Mesenteric fat pad (tissue), 1 donor: ENCODE measurements at regions not wholly inside any gene's neighbourhood (a gene's known extent, or its start where the extent isn't known, plus 50 kb on each side); places are given as distances from the start of the nearest gene placed in this dataset.

Experiments used
- DNase-seq: peaks from one replicate; pipeline ENCODE4 v3.0.0-alpha.2; 2020; ENCODE audit warnings: low spot score
- donor health status: DM: yes; HTN: yes; CAD: no.

DNA sequence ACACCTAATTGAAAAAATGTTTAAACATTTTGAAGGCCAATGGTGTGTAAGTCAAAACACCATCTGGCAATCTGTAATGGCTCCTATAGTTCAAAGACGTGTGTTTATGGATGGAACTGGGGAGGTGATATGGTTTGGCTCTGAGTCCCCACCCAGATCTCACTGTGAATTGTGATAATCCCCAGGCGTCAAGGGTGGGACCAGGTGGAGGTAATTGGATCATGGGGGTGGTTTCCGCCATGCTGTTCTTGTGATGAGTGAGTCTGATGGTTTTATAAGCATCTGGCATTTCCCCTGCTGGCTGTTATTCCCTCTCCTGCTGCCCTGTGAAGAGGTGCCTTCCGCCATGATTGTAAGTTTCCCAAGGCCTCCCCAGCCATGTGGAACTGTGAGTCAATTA lies 52.2 kb downstream of the ADRA2C start:
- no peak for DNase-seq

DNA sequence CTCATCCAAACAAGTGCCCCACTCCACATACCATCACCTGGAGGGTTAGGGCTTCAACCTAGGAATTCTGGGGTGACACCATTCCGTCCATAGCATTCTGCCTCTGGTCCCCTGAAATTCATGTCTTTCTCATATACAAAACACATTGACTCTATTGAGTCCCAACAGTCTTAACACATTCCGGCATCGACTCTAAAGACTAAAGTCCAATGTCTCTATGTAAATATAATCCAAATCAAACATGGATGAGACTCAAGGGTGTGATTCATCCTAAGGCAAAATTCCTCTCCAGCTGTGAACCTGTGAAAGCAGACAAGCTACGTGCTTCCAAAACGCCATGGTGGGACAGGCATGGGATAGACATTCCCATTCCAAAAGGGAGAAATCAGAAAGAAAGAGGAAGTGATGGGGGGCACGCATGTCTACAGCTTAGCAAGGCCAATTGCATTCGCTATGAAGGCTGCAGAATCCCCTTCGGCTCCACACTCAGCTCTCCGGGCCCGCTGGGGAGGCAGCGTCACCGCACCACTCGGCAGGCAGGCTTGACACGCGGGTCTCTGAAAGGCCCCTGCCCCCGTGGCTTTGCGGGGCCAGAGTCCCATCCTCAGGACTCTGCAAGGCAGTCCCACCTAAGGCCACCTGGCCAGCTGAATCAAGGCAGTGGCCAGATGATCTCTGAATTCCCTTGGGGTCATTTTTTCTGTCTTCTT lies 53.2 kb downstream of the ADRA2C start:
- DNase-seq: no peak

DNA sequence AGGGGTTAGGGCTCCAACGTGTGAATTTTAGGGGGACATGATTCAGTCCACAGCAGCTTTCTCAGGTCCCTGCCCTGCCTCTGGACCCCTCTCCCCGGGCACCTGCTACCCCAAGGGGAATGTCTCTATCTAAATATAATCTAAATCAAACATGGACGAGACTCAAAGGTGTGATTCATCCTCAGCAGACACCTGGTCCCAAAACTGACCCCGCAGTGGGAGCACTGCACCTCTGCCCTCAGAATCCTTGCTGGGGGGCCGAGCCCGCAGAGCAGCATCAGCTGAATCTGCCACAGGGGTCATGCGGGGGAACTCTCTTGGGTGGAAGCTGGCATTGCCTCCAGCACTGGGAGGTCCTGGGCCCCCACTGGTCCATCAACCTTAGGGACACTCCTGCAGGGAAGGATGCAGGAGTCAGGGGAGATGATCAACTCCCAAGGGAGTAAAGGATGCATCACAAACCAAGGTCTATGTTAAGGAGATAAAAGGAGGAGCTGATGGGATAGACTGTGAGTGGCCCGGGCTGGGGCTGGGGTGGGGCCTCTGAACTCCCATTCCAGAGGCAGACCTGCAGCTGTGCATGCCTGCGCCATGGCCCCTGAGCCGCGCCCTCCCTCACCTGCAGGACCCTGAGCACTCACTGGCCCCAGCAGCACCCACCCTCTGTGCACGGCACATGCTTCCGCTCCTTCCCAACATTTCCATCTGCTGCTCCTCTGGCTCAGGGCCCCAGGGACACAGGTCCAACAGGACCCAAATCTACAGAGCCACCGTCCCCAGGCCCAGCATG lies 54.0 kb downstream of the ADRA2C start:
- DNase-seq: no peak

DNA sequence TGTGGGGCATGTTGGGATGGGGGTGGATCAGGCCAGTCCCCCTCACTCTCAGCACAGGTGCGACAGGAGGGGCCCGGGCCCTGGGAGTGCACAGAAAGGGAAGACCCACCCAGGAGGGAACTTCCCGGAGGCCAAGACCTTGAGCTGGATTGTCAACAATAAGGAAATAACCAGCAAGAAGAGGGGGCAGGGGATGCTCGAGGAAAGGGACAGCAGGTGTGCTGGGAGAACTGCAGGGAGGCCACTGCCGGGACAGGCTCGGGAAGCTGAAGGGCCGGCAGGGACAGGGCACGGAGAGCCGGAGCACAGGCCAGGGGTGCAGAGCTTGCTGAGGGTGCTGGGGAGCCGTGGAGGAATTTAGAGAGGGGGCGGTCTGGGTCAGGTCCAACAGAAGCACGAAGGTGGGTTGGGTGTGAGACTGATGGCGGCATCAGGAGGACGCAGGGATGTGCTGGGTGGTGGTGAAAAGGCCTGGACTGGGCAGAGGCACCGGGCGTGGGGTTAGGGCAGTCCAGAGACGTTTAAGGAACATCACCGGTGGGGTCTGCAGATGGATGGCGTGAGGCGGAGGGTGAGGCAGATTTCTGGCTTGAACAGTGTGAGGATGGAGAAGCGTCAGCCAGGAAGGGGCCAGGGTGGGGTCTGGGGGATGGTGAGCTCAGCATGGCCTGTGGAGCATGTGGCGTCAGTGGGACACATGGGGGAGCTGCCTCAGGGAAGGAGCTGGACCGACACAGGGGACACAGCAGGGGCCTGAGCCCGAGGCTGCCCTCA lies 54.8 kb downstream of the ADRA2C start:
- DNase-seq: no peak

DNA sequence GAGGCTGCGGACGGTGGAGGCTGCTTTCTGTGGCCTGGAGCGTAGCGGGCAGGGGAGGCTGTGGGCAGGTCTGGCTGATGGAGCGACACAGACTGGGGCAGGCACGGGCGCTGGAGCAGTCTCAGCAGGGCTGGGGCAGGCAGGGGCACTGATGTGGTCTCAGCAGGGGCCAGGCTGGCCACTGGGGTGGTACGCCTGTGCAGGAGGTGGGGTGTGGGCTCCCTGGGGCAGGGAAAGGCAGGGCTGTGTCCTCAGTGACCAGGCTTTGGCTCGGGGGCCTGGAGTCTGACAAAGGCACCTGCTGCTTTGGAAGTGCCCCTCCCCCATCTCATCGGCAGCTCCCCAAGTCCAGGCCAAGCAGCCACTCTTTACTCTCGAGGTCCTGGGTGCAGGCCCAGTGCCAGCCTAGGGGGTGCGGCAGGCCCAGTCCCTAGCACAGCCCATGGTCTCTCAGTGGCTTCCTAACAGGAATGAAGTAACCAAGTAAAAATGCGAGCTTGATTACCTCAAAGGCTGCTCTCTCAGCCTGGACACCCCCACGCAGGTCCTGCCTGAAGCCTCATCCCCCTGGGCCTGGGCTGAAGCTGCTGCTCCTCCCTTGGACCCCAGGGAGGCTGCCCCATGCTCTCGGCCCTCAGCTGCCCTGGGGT lies 55.5 kb downstream of the ADRA2C start:
- DNase-seq: no peak

DNA sequence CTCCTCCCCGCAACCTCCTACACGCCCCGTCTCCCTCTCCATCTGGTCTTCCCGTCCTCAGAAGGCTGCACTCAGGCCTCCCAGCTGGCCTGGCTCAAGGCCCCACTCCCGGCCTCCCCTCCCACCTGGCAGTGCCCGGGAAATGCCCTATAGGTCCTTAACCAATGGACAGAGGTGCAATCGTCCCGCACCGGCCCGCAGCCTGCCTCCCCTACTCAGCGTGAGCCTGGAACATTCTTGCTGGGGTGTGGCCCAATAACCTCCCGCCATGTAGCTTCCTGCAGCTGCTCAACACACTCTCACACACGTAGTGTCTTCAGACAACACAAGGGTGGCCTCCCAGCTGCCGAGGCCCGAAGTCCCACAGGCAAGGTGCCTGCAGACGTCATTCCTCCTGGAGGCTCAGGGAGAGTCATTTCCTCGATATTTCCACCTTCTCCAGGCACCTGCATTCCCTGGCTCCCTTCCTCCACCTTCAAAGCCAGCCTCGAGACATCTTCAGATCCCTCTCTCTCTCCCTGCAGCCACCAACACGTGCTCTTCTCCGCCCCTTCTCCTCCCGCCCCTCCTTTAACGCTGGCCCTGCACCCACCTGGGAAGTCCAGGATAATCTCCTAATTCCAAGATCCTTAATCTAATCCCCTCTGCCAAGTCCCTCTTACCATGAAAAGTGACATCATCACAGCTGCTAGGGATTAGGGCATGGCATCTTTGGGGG lies 56.2 kb downstream of the ADRA2C start:
- no peak for DNase-seq

DNA sequence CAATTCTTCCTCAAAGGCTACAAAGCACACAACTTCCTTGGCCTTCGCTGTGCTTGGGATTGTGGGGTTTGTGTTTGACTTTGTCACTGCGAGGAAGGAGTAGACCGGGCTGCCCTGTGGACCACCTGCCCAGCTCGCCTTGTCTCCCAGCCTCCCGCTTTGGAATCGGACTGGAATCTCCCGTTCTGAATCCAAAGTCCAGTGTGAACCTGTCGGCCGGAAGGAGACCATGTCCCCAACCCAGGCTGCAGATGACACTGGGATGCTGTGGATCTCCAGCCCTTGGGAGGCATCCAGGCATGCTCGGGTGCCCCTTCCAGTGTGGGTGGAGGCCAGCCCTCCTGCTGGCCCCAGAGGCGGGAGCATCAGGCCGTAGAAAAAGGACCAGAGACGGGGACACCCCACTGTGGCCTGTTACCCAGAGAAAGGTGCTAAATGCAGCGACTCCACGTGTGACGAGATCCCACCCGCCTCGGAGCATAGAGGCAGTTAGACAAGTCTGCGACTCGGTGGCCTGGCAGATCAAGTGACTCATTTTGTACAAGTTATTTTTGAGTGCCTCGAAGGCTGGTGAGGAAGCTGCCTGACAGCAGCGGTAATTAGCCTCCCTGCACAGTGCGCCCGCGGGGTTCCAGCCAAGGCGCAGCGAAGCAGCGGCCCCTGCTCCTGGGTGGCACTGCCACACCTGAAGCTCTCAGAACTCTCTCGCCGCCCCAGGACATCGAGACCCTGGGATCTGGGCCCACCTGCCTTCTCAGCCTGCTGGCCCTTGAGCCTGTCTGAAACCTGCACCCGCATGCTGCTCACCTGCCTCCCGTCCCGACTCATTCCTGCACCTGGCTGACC lies 57.5 kb downstream of the ADRA2C start:
- DNase-seq: no peak

DNA sequence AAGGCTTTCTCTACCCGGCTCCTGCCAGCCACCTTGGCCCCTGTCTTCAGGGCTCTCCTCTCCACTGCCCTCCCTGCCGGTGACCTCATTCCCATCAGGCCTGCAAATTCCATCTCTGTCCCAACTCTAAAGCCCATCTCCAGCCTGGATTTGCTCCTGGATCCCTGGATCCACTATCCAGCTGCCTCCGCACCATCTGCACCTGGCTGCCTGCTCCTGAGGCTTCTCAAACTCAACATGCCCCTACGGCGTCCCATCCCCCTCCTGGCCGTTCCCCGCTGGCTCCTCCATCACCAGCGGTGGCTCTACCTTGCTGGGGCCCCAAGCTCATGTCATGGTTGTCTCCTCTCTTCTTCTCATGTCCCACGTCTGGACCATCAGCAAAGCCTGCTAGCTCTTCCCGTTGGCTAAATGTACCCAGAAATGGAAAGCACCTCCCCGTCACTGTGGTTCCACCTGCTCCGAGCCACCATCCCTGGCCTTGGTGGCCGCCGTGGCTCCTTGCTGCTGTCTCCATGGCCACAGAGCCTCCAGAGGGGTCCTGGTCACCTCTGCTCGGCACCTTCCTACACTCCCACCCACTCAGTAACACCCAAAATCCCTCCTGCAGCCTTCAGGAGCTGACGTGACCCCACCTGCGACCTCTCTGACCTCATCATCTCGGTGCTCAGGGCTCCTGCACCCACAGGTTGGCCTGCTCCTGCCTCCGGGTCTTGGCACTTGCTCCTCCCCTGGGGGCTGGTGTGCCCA lies 58.5 kb downstream of the ADRA2C start:
- no peak for DNase-seq

DNA sequence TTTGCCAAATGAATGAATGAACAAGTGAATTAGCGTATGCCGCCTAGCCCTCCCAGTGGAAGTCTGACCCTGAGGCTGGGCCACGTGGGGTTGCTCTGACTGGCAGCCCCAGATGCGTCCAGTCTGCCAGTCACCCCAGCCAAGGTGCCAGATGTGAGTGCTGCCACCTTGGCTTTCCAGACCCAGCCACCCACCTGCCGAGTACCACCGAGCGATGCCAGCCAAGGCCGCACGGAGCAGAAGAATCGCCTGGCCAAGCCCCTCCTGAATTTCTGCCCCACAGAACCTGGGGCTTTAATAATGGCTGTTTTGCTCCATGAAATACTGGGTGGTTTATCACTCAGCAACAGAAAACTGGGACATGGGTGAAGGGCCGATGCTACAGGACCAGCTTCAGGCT lies 59.3 kb downstream of the ADRA2C start:
- DNase-seq: no peak

DNA sequence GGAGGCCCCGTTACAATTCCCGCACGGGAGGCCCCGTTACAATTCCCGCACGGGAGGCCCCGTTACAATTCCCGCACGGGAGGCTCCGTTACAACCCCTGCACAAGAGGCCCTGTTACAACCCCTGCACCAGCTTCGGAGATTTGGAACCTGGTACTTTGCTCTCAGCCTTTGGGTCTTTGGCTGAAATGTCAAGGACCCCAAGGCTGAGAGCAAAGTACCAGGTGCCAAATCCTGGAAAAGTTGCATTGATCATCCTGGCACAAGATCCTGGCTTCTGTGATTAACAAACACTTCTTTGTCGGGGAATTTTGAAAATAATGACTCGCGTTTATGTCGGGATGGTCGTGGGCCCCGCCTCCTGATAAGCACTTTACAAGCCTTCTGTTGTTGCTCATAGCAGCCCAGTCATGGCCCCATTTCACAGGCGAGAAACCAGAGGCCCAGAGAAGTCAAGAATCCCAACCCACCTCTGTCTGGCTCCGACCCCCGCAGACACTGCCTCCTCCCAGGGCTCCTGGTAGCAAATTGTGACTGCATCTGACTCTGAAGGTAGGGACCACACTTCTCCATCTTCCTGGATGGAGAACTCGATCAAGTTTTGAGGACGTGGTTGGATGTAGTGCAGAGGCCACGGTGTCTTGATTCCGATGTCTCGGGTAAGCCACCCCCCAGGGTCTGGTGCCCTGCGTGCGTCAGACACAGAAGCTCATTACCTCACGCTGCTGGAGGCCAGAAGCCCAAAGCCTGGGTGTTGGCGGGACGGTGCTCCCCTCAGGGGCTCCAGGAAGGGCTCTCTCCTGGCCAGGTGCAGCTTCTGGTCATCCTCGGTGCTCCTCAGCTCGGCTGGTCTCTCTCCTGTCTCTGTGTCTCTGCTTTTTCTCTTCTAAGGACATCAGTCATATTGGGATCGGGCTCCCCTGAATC lies 60.3 kb downstream of the ADRA2C start:
- DNase-seq: no peak

DNA sequence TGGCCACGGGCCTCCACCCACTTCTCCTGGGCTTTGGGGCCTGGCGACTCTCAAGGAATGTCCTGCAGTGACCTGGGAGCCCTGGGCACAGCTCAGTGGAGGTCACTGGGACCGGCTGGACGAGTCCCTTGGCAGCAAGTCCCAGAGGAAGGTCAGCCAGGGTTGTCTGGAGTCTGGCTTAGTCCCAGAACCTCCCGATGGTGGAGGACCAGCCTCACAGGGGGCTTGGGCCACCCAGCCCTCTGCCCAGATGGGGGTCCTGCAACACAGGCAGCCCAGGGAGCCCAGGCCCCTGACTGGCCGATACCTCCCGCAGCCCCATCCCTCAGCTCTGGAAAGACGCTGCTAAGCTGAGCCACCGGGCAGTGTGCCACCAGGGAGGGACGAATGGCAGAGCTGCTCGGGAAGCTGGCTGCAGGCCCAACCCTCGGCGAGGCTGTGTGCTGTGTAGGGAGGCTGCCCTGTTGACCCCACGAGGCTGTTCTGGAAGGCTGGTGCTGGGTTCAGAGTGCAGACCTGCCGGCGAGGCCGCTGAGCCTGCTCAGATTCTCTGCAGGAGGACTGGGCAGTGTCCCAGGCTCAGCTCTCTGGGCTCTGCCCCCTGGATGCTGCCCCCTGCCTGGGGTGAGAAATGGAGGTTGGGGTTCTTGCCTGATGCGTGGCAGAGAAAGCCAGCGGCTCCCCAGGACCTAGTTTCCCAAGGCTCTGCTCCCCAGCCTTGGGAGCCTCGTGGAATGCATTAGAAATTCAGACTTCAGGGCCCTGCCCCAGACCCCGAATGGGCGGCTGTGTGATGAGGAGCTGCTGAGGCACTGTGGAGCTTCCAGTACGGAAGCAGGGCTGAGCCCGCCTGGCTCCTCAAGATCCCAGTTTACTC lies 61.7 kb downstream of the ADRA2C start:
- peak; percentile 93 for DNase-seq

DNA sequence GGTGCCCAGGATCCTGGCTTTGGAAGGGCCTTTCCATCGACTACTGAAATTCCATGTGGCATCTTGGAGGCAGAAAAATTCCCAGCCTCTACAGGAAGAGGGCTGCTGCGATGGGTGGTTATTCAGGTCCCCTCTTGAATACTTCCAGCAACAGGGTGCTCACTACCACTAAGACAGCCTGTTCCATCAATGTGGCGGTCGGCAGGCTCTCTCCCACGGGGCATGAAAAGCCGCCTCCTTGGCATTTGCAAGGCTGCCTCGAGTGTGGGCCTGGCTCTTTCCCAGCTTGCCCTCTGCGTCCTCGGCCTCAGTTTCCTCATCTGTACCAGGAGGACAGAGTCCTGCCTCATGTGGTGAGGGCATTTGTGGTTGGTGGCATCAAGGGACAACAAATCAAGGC lies 62.4 kb downstream of the ADRA2C start:
- DNase-seq: no peak

DNA sequence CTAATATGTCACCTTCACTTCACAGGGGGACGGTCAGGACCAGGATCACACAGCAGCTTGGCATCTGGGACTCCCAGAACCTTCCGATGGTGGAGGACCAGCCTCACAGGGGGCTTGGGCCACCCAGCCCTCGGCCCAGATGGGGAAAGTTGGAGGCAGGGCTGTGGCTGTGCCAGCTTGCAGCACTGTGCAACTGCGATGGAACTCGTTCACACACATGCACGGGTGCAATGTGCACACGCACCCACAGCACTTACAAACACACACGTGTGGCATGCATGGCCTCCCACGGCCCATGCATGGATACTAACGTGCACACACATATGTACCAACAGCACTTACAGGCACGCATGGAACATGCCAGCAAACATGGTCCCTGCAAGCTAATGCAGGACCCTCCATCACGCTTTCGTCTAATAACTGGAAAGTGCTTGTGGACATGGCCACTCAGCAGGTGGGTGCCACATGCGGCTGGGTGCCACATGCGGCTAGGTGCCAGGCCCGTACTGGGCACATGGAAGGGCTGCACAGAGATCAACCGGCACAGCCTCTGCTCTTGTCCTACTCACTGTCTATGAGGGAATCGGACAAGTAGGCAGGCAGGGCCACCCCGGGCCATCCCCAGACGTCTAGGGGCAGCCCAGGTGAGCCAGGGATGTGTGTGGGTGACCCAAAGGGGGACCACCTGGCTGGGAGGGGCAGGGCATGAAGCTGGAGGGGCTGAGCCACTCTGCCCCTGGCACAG lies 63.2 kb downstream of the ADRA2C start:
- no peak for DNase-seq

DNA sequence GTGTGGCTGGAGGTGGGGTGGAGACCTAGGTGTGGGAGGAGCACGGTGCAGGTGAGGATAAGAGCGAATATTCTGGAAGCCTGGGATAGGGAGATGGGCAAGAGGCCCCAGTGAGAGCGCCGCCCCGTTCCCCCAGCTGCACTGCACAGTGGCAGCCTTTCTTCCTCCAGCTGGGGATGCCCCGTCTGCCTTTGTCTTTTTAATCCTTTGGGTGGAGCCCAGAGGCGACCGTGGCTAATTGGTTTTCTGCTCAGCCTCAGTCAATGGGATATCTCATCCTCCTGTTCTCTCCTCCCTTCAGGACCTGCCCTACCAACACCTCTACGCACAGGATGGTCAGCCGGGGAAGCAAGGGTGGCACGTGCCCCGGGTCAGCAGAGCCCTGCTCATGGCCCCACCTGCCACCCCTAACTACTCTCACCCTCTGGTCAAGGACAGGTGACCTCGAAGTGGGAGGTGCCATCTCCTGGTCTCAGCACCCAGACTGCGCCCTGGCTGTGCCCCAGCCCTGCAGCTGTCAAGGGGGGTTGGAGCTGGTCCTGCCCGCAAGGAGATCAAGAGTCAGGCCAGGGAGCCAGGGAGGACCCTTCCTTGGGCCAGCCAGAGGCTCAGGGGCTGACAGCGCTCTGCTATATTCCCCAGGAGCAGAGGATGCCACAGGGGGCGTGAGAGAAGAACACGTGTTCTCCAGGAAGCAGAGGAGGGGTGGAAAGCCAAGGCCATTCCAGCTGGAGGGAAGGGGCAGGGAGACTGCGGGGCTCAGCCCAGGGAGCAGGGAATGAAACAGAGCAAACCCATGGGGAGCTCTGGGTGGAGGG lies 64.0 kb downstream of the ADRA2C start:
- DNase-seq: no peak

DNA sequence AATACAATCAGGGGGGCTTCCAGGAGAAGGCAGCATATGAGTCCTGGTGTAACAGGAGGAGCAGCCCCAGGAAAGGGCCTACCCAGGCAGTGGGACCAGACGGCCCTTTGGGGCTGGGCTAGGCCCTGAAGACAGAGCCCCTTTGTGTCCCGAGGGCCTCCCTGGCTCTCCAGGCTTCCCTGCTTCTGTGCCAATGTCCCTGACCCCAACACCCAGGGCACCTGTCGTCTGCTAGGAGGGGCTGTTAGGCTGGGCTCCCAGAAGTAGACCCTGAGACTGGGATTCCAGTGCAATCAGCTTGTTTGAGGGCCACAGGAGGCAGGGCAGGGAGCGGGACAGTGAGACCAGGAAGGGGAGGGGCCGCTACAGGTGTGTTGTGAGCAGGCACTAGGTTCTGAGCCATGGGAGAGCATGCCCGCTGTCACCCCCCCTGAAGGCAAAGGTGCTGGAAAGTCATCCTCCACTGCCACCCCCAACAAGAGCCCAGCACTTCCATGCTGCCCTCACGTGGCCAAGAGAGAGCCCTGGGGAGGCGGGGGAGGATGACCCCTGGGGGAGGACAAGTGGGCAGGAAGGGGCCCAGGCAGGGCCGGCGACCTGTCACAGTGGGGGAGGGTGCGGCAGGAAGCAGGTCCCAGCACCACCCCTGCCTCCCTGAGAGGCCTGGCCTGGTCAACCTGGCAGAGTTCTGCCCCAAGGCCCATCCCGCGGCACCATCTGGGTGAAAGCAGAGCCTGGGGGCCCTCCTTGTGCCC lies 64.8 kb downstream of the ADRA2C start:
- no peak for DNase-seq
